ENCODE measurements at regions not wholly inside any gene's neighbourhood (a gene's known extent, or its start where the extent isn't known, plus 50 kb on each side); places are given as distances from the start of the nearest gene placed in this dataset.

DNA sequence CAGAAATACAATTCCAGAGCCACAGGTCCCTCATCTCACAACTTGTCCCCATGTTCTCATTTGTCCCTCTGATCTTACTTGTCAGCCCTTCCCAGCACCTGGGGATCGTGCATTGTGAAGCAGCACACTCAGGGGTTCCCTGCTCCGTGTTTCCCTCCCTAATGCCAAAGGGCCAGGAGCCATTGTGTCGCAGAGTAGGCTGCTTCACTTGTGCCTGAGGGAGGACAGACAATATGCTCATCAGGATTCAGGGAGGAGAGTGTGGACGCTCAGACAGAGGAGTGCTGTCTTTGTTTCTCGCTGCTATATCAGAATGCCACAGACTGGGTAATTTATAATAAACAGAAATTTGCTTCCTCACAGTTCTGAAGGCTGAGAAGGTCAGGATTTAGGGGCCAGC is 315.3 kb downstream of the TRIML1 start:
- TF ChIP-seq, protein P1, sequence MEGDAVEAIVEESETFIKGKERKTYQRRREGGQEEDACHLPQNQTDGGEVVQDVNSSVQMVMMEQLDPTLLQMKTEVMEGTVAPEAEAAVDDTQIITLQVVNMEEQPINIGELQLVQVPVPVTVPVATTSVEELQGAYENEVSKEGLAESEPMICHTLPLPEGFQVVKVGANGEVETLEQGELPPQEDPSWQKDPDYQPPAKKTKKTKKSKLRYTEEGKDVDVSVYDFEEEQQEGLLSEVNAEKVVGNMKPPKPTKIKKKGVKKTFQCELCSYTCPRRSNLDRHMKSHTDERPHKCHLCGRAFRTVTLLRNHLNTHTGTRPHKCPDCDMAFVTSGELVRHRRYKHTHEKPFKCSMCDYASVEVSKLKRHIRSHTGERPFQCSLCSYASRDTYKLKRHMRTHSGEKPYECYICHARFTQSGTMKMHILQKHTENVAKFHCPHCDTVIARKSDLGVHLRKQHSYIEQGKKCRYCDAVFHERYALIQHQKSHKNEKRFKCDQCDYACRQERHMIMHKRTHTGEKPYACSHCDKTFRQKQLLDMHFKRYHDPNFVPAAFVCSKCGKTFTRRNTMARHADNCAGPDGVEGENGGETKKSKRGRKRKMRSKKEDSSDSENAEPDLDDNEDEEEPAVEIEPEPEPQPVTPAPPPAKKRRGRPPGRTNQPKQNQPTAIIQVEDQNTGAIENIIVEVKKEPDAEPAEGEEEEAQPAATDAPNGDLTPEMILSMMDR (conservative IDR thresholded peaks at IDR 0.05), result no peak

DNA sequence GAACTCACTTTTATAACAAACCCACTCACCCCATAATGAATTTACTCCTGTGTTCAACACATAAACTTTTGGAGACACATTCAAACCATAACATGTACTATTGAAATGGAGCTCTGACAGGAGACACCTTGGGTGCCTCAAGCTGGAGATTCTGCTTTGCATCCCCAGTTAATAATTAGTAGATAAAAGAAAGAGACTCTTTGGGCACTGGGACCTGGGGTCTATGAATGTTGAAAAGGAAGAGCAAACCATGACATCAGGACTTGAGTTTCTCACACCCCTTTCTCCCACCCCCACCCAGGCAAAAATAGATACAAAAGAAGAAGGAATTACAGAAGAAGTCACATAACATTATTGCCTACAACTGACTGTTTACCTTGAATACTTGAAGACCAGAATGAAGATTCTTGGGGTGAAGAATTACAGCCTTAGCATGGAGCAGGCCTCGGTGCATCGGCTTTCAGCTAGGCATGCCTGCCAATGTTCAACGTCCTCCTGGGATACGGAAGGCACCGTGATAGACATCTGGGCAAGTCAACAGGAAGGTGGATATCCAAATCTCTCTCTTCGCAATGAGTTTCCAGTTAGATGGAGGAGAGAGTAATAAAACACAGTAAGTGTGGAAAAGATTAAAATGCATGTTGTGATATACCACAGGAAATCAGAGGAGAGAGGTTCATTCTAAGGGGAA is 316.0 kb downstream of the TRIML1 start:
- TF ChIP-seq, protein P1 (conservative IDR thresholded peaks at IDR 0.05), result no peak
- H3K27ac ChIP-seq, result no peak overlapping the region

More for the DNA sequence above, 315.3 kb downstream of the TRIML1 start:
- H3K27ac ChIP-seq, result no peak overlapping the region

DNA sequence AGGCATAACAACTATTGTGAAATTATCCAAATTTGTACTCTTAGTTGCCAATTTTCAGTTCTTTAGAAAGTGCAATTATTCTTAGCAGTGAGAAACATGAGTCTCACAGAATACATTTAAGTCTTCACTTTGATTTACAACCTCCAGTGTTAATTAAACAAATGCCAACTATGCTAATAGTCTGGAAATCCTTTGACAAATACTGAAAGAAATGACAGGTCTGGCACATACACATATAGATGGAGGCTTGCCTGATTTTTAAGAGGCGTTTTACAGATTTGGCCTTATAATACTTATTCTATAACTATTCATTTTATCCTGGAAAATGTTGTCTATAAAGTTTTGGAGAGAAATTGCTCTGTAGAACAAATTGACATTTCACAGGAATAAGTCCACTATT is 320.1 kb downstream of the TRIML1 start:
- TF ChIP-seq, protein P1 (conservative IDR thresholded peaks at IDR 0.05), result no peak
- H3K27ac ChIP-seq, result no peak overlapping the region

DNA sequence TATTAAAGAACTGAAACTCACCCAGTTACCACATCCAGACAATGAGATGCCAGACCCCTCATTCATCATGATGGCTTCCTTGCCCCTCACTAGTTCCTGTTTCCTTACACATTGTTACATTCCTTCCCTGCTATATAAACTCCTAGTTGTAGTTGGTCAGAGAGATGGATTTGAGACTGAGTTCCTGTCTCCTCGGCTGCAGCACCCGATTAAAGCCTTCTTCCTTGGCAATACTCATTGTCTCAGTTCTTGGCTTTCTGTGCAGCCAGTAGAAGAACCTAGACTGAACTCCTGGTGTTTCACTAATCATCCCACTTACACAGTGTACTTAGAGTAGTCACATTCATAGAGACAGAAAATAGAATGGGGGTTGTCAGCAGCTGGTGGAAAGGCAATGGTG is 324.7 kb downstream of the TRIML1 start:
- TF ChIP-seq, protein P1 (conservative IDR thresholded peaks at IDR 0.05), result no peak
- no peak overlapping the region for H3K27ac ChIP-seq

DNA sequence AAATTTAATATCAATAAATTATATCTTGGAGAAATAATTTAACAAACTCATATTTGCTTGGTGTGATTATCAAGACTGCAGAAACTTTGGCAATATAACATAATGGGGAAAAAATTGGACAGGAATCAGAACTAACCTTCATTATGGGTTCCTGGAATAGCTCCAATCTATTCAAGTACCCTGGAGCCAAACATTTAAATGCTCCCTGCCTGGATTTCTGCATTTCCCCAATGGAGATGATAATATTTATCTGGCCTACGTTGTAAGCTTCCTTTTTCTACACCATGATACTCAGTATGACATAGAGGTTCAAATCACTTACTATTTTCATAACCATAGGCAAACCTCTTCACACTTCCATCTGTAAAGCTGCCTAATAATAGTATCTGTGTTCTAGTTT is 326.8 kb downstream of the TRIML1 start:
- H3K27ac ChIP-seq, result no peak overlapping the region
- TF ChIP-seq, protein P1 (conservative IDR thresholded peaks at IDR 0.05), result no peak

DNA sequence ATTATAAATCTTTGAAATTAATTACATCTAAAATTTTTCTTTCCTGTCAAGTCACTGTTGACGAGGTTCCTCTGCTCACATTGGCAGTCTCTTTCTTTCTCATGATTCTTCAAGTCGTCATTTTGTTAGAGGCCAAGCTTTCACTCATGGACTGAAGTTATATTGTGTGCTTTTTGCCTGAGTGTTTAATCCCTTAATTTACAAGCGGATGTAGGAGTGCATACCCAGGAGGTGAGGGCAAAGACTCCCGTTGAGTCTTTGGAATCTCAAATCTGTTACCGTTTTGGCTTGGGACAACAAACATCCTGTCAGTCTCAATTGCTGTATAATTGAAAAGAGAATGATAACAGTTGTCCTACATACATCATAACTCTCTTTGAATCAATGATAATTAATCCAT is 345.0 kb downstream of the TRIML1 start:
- TF ChIP-seq, protein P1 (conservative IDR thresholded peaks at IDR 0.05), result no peak

DNA sequence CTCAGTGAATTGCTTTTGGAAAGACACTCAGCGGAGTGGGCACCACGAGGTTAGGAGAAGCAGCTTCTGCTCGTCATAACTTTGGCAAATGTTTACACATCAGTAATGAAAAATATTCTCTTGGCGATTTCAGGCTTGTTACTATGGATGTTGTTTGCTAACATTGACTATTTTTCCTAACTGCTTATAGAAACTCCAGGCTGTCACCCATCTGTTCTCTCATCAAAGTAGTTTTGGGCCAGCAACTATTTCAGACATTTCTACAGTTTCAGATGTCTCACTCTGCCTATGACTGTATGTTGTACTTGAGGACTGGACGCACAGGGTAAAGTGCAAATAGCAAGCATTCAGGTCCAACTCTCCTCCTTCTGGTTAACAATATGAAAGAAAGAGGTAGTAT is 346.7 kb downstream of the TRIML1 start:
- TF ChIP-seq, protein P1 (conservative IDR thresholded peaks at IDR 0.05), result no peak
- H3K27ac ChIP-seq, result no peak overlapping the region

More for the DNA sequence above, 345.0 kb downstream of the TRIML1 start:
- no peak overlapping the region for H3K27ac ChIP-seq

All from VCaP (cell line).